Posterior cingulate gyrus (tissue), 11 donors: ENCODE measurements at regions not wholly inside any gene's neighbourhood (a gene's known extent, or its start where the extent isn't known, plus 50 kb on each side); places are given as distances from the start of the nearest gene placed in this dataset.
A peak's percentile ranks its signal among the peaks of the same experiment; 100 is the strongest.
"Not testable (repeated sequence)": the region's sequence is repeated elsewhere in the genome, so short reads cannot be mapped to it uniquely, and the experiment has no call there.

ENCODE experiments used
- DNase-seq, 10 donors: peaks; one replicate each; pipeline versions ENCODE4 v3.0.0 to v3.0.0-alpha.2; 2020 to 2021; ENCODE audit warnings: mixed read lengths in 3 of 10
- intact Hi-C: fragments of 100-400 bp; cut with DNase I; formaldehyde crosslinking; loops from one replicate; pipeline ENCODE4 v1.15.1; 2023

DNA sequence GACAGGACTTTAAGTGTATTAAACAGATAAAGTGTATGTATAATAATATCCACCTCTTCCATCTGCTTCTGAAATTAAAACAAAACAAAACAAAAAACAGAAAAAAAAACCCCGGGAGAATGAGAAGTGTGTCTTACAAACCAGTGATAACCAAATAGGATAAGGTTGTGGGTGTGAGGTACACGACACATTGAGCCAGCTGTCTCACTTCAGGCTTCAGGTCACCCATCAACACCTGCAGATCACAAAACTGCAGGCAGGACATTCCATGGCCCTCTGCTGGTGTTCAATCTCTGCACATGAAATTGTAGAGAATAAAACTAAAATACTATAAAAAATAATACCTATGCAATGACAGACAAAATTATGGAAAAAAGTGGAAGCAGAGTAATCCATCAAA is 339.9 kb downstream of the SFMBT2 start:
- intact Hi-C loops = no loop called here
- no peak for DNase-seq

DNA sequence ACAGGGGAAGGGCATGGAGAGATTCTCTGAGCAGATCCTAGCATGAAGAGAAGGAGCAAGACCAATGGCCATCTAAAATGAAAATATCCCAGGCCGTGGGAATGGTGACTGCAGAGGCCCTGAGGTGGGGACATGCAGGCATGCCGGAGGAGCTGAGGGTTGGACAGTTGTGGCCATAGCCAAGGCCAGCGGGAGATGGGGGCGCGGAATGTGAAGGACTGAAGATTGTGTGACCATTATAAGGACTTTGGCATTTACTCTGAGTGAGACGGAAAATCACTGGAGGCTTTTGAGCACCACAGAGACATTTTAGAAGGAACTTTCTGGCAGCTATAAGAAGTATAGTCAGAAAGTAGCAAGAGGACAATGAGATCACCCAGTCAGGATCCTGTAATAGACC is 341.1 kb downstream of the SFMBT2 start:
- intact Hi-C loops = no loop called here
- no peak for DNase-seq

DNA sequence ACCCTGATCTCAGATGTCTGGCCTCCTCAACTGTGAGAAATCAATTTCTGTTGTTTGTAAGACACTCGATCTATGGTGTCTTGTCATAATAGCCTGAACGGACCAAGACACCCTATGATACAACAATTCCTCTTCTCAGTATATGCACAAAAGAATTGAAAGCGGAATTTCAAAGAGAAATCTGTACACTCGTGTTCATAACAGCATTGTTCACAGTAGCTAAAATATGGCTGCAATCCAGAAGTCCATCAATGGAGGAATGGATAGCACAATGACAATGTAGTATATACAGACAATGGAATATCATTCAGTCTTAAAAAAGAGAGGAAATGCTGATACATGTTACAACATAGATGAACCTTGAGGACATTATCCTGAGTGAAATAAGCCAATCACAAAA is 354.6 kb downstream of the SFMBT2 start:
- DNase-seq = no peak
- intact Hi-C loops = no loop called here

DNA sequence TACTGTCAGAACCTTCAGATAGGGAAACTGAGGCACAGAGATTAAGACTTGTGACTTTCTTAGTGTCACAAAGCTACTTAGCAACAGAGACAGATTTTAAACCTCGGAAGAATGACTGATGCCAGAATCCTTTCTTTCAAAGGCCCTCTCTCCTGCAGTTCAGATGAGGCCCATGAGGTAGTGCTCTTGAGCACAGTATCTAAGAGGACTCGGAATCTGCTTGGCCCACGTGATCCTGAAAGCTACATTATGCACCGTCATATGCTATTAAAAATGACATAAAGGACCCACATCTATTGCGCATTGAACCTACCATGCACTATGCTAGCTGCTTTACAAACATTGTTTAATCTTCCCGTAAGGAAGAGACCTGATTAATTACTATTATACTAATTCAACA is 355.9 kb downstream of the SFMBT2 start:
- DNase-seq = no peak
- intact Hi-C loops = no loop called here

DNA sequence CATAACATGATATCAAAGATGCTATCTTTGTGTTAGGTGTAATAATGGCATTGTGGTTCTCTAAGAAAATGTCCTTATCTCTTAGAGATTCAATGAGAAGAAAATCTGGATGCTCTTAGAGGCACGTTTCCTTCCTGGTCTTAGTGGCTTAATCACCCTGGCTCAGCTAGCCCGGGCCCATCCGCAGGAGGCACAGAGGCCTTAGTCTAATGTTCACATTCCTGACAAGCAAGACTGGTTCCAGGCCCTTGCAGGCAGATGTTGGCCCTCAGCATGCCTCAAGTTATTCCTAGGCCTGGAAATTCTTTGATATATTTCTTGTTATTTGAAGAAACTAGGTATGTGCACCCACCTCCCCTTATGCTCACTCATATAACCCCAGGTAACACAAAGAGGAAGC is 357.6 kb downstream of the SFMBT2 start:
- intact Hi-C loops = no loop called here
- DNase-seq = peak in 1 of 10 donors; percentile 33

DNA sequence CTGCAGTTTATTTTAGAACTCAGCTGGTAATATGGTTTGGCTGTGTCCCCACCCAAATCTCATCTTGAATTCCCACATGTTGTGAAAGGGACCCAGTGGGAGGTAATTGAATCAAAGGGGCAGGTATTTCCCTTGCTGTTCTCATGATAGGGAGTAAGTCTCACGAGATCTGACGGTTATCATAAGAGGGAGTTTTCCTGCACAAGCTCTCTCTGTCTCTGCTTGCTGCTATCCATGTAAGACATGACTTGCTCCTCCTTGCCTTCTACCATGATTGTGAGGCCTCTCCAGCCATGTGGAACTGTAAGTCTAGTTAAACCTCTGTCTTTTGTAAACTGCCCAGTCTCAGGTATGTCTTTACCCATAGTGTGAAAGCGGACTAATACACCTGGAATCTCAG is 360.8 kb downstream of the SFMBT2 start:
- intact Hi-C loops, DNase-seq: not testable (repeated sequence)

DNA sequence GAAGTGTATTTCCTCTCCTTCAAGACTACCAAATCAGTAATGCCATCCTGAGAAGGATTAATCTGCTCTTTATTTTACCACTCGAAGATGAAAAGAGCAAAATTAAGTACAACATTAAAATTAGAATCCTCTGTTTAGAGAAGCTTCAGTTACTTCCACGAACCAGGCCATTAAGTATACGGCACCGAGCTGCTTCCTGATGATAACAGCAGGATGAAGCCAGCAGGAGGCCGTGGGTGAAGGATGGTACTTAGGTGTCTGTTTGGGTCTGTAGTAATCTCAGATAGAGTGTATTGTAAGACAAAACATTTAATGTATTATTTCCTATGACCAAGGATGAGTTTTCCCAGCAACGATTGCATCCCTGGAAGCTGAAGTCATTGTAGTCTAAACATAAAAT is 362.8 kb downstream of the SFMBT2 start:
- DNase-seq = no peak
- intact Hi-C loops = no loop called here

DNA sequence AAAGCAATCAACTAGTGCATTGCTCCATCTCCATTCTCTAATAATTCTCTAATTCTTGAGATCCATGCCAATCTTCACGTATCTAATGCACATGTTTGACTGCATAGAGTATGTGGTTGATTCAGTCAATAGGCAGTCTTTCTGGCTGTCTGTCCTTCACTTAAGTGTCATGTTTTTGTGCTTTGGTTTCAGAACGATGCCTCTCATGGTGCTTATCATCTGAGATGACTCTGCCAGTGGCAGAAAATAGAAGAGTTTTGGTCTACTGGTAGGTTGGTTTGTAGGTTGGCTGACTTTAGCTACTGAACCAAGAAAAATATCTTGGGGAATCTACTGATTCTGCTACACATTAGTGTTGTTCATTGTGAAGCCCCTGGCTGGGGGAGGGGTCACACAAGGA is 364.2 kb downstream of the SFMBT2 start:
- no peak for DNase-seq
- intact Hi-C loops = no loop called here

DNA sequence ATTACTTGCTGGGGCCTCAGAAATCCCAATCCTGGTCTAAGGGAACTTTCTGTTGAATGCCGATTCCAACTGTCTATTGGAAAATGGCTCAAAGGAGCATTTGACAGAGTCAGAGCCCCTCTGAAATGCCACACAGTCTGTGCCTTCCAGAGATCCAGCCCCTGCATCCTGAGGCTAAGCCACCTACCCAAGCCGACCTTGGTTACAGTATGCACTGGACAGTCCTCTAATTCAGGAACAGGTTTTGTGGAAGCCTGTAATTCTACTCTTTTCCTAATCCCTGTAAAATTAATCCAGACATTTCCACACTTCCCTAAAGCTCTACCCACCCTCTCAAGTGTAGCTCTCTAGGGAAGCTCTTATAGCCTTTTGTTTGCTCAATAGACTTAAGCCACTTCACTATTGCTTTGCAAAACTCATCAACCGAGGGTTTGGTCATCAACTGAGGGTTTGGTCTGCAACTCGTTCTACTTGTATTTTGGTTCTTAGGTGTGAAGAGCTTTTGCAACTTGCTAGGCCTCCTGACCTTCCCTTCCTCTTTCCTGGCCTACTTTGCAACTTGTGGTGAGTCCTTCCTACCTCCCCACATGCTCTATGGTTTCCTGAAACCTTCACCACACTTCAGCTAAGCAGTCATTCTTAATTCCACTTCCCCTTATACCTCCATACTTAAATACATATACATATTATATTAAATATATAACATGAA is 364.8 kb downstream of the SFMBT2 start:
- intact Hi-C loops = no loop called here
- no peak for DNase-seq

DNA sequence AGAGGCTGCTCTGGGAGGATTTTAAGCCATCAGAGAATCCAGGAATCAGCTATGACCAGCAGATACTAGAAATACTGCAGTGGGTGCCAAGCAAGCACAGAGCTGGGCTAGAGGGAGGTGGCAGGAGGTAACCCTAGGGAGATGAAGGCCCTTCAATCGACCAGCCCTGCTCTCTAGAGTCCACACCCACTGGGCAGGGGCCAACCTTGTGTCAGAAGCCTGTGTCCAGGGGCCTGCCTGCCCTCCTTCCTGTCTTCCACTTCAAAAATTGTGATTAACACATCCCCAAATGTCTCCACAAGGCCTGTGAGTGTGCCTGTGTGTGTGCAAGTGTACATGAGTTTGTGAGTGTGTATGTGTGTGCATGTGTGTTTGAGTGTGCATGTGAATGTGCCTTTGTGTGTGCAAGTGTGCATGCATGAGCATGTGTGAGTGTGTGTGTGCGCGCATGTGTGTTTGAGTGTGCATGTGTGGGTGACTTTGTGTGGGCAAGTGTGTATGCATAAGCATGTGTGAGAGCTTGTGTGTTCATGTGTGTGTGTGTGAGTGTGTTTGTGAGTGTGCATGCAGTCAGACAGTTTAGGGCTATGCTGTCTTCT is 367.7 kb downstream of the SFMBT2 start:
- intact Hi-C loops = no loop called here
- no peak for DNase-seq

DNA sequence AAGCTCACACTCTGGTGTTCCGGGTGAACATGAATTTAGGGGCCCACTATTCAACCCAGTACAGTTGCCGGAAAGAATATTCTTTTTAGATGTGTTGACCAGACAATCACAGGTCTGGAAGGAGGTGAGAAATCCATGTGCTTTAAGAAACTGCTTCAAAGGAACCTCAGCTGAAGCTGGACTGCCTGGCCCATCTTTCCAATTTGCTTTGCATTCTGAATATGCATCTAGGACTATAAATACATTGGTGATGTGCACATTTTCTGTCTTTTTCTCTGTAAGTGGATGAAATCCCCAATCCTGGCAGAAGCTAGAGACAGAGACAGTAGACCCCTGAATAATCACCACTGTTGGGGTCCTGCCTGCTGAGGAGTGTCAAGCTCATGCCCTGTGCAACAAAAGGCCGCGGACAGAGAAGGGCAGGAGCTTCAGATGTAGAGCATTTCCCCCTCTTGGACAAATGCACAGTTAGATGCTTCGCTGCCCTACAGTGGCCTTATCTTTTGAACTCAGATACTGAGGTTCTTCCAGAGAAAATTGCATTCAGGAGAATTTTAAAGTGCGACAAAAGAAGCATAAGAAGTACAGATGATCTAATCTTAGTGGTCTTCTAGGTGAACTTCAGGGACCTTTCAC is 368.3 kb downstream of the SFMBT2 start:
- DNase-seq = no peak
- intact Hi-C loops = no loop called here

DNA sequence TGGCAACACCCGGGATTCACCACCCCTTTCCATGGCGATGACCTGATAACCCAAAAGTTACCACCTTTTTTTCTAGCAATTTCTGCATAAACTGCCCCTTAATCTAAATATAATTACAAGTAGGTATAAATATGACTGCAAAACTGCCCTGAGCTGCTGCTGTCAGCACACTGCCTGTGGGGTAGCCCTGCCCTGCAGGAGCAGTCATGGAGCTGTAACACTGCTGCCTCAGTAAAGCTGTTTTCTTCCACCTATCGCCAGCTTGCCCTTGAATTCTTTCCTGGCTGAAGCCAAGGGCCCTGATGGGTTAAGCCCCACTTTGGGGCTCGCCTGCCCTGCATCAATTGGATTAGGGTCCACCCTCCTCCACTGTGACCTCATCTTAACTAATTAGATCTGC is 368.8 kb downstream of the SFMBT2 start:
- peak in 1 of 10 donors; percentile 43 for DNase-seq
- intact Hi-C loops = no loop called here

DNA sequence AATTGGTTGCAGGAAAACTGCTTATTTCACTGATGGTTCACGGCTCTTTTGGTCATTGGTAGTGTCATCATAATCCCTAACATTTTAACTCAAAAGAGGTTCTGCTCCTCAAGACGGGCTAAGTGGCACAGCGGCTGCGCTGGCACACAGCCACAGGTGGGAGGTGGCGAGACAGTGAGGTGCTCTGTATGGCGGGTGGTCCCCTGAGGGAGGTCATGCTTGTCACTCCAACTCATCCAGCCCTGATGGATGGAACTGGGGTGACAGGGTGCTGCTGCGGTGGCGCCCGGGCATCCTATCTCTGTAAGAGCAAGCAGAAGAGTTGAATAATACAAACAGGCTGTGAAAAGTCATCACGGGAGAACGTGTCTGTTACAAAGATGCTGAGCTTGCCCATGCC is 370.2 kb downstream of the SFMBT2 start:
- intact Hi-C loops = no loop called here
- peak in 1 of 10 donors; percentile 49 for DNase-seq

DNA sequence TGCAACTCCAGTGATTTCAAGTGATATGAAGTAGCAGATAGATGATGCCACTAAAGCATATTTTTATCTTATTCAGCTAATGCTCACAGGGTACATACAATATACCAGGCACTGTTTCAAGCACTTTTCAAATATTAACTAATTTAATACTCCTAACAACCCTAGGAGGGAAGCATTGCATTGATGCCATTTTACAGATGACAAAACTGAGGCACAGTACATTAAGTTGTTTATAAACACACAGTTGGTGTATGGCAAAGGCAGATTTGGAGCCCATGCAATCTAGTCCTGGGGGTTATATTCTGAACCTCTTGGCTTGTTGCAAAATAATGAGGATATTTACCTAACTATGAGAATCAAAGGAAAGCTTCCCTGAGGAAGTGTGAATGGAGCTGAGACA is 371.0 kb downstream of the SFMBT2 start:
- intact Hi-C loops = no loop called here
- no peak for DNase-seq

DNA sequence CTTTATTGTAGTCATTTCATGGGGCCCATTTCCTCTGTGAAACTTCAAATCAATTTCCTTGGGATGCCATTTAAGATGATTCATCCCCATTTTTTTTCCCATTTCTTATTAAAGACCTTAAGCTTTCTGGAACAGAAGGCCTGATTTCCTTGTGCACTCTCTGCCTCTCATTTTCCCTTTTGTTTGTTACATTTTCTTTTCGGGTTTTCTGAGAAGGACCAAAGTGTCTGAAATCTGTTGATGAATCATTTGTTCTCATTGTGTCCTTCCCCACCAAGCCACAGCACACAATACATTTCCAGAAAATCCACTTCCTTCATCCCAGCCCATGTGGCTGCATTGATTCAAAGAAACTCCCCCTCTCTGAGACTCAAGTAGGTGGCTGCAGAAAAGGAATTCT is 372.4 kb downstream of the SFMBT2 start:
- intact Hi-C loops = no loop called here
- DNase-seq = no peak

DNA sequence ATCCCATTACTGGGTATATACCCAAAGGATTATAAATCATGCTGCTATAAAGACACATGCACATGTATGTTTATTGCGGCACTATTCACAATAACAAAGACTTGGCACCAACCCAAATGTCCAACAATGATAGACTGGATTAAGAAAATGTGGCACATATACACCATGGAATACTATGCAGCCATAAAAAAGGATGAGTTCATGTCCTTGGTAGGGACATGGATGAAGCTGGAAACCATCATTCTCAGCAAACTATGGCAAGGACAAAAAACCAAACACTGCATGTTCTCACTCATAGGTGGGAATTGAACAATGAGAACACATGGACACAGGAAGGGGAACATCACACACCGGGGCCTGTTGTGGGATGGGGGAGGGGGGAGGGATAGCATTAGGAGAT is 373.4 kb downstream of the SFMBT2 start:
- intact Hi-C loops, DNase-seq: not testable (repeated sequence)

DNA sequence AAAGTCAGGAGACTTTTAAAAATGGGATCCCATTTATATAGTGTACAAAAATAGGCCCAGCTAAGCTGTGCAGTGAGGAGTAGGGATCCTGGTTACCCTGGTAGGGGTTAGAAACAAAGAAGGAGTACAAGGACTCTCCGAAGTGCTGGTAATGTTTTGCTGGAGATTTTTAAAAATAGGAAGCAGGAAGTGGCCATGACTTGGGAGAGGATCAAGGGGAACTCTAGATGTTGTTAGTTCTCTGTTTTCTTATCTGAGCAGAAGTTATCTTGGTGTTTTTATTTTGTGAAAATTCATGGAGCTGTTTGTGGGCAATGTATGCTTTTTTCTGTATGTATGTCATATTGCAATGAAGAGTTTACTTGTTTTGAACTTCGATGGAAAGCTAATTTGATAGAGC is 373.9 kb downstream of the SFMBT2 start:
- DNase-seq = no peak
- intact Hi-C loops = no loop called here

DNA sequence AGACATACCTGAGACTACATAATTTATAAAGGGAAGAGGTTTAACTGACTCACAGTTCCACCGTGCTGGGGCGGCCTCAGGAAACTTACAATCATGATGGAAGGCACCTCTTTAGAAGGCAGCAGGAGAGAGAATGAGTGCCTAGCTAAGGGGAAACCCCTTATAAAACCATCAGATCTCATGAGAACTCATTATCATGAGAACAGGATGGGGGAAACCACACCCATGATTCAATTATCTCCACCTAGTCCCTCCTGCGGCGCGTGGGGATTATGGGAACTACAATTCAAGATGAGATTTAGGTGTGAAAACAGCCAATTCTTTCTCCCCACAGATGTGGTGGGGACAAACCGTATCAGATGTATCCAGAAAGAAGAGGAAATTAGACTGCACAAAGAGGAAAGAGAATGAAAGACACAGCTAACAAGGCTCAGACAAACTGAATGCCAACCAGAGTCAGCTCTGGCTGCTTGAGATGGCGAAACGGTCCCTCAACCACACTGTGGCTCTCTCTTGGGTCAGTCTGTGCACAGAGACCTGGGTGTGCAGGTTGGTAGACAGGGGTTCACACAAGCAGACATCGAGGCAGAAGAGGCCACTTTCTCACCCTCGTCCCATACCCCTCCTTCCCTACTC is 375.6 kb downstream of the SFMBT2 start:
- DNase-seq = no peak
- intact Hi-C loops = no loop called here

DNA sequence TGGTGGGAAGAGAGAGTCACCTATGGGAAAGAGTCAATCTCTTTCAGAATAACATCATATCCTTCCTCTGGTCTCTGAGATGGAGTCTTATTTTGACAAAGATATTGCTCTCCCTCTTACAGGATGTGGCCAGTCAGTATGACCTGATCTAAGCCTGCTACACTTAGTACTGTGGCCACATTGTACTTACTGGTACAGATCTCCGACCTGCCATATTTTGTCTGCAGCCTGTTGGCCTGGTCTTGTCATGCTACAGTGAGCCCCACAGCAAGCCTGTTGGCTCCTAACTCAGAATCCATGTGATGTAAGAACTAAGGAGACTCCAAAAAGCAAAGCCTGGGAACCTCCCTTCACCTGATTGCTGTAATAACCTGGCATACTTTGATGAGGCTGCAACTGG is 377.8 kb downstream of the SFMBT2 start:
- intact Hi-C loops = no loop called here
- DNase-seq = no peak

DNA sequence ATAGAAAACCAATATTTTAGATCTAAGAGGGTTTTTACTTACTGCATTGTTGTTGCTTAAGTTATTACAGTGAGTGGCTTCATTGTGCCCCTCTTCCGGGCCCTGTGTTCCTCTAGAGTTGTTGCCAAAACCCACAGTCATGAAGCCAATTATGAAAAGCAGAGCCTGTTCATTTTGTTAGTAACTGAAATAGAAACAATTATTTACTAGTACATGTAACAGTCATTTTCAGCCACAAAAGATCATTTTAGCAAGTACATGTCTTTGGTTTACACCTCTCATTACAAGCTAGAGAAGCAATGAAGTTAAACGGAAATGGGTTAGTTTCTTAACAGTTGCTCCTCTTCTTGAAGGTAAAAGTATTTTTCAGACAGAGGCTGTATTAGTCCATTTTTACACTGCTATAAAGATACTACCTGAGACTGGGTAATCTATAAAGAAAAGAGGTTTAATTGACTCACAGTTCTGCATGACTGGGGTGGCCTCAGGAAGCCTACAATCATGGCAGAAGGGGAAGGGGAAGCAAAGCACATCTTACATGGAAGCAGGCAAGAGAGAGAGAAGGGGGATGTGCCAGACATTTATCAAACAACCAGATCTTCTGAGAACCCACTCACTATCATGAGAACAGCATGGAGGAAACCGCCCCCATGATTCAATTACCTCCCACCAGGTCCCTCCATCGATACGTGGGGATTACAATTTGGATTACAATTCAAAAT is 380.5 kb downstream of the SFMBT2 start:
- no peak for DNase-seq
- intact Hi-C loops = no loop called here

DNA sequence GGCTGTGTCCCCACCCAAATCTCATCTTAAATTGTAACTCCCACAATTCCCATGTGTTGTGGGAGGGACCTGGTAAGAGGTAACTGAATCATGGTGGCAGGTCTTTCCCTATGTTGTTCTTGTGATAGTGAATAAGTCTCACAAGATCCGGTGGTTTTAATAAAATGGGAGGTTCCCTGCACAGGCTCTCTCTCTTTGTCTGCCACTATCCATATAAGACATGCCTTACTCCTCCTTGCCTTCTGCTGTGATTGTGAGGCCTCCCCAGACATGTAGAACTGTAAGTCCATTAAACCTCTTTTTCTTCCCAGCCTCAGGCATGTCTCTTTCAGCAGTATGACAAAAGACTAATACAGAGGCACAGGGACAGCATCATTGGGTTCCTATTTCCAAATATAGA is 381.2 kb downstream of the SFMBT2 start:
- intact Hi-C loops = no loop called here
- no peak for DNase-seq
